Retinal pigment epithelial cell (primary cell): ENCODE measurements at regions not wholly inside any gene's neighbourhood (a gene's known extent, or its start where the extent isn't known, plus 50 kb on each side); places are given as distances from the start of the nearest gene placed in this dataset.

Source experiments
- DNase-seq: peaks from one replicate; pipeline ENCODE4 v3.0.0-alpha.2; 2010; ENCODE audit warnings: low read depth
- H3K4me3 ChIP-seq: 2 replicates; pipeline ENCODE4 v1.5.1; 2011; ENCODE audit warnings: mild to moderate bottlenecking, low read length, control low read depth, moderate library complexity
- TF ChIP-seq, protein P1 (sequence below): conservative IDR thresholded peaks from 2 replicates; pipeline ENCODE4 v1.5.1; 2011; ENCODE audit warnings: low read depth, low read length, control low read depth, inconsistent platforms

DNA sequence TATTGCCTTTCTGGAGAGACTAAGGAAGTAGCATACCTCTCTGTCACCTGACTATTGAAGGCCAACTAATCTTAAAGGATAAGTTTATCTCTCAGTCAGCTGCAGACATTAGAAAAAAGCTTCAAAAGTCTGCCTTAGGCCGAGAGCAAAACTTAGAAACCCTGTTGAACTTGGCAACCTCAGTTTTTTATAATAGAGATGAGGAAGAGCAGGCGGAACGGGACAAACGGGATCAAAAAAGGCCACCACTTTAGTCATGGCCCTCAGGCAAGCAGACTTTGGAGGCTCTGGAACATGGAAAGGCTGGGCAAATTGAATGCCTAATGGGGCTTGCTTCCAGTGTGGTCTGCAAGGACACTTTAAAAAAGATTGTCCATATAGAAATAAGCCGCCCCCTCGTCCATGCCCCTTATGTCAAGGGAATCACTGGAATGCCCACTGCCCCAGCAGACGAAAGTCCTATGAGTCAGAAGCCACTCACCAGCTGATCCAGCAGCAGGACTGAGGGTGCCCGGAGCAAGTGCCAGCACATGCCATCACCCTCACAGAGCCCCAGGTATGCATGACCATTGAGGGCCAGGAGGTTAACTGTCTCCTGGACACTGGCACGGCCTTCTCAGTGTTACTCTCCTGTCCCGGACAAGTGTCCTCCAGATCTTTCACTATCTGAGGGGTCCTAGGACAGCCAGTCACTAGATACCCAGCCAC is 61.5 kb upstream of the FAM98A start:
- no peak for DNase-seq
- TF ChIP-seq, protein P1, sequence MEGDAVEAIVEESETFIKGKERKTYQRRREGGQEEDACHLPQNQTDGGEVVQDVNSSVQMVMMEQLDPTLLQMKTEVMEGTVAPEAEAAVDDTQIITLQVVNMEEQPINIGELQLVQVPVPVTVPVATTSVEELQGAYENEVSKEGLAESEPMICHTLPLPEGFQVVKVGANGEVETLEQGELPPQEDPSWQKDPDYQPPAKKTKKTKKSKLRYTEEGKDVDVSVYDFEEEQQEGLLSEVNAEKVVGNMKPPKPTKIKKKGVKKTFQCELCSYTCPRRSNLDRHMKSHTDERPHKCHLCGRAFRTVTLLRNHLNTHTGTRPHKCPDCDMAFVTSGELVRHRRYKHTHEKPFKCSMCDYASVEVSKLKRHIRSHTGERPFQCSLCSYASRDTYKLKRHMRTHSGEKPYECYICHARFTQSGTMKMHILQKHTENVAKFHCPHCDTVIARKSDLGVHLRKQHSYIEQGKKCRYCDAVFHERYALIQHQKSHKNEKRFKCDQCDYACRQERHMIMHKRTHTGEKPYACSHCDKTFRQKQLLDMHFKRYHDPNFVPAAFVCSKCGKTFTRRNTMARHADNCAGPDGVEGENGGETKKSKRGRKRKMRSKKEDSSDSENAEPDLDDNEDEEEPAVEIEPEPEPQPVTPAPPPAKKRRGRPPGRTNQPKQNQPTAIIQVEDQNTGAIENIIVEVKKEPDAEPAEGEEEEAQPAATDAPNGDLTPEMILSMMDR = no peak

DNA sequence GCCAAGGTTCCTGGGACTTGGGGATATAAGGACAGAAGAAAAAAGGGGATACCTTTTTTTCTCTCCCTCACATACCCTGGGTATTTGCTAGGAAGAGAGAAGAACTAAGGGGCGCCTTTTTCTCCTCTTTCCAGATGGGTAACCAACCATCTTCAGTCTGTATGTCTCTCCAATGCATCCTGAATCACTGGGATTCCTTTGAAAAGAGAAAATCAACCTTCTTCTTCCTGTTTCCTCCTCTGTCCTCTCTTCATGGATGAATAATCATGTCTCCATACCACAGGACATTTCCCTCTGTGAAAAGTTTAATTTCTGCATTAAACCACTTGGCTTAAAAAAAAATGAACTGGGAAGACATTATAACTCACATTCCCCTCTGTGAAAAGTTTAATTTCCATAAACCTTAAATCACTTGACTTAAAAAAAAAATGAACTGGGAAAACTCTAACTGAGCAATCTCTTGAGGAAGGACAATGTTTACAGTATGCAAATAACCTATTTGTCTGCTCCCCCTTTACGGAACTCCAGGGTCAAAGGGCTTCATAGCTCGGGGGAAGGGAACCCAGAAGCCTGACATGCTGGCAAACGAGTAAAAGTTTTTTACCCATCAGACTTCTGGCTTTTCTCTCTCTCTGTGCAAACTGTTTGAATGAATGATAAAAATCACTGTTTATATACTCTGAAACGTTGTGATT is 56.7 kb upstream of the FAM98A start:
- no peak for DNase-seq
- TF ChIP-seq, protein P1 = no peak
- no peak overlapping the region for H3K4me3 ChIP-seq

More for the DNA sequence above, 61.5 kb upstream of the FAM98A start:
- H3K4me3 ChIP-seq = no peak overlapping the region

- TF ChIP-seq, protein P1 = no peak
- DNase-seq = no peak
These were observed 53.7 kb upstream of the FAM98A start for GRCh38 chr2:33652830-33653229.

DNA sequence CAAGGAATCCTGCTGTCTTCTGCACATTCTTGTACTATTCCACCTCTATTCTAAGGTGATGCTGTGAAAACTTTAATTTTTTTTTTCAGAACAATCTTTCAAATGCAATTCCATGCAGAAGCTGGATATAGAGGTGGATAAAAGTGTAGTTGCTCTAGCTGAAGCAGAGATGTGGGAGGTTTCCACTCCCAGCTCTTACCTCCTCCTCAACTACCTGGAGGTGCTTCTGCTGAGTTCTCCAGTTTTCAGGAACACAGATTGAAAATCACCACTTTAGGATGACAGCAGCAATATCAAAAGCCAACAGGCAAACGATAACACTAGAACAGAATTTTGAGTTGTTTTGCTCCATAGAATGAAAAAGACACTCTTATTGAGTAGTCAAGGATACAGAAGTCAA is 51.1 kb upstream of the FAM98A start:
- no peak for DNase-seq
- TF ChIP-seq, protein P1 = no peak
- no peak overlapping the region for H3K4me3 ChIP-seq

More at GRCh38 chr2:33652830-33653229, 53.7 kb upstream of the FAM98A start:
- no peak overlapping the region for H3K4me3 ChIP-seq
